HCT116 (cell line): ENCODE measurements at regions not wholly inside any gene's neighbourhood (a gene's known extent, or its start where the extent isn't known, plus 50 kb on each side); places are given as distances from the start of the nearest gene placed in this dataset.

Experiments
- ATAC-seq: fragments of 200-7000 bp; cut with Tn5 transposase; 2 replicates; pipeline ENCODE4 v1.9.1; 2020; ENCODE audit warnings: mild to moderate bottlenecking, moderate library complexity
- BruUV-seq: library from RNA; stranded (reverse); fragments of 400-500 nt; replicated peaks from 2 replicates; lab custom pipeline; 2021; lab: Mats Ljungman, UMichigan
- CTCF ChIA-PET: fragments of 300-600 bp; sonication (Branson Sonifier 250); formaldehyde crosslinking; loops from one replicate; lab custom pipeline; 2021; ENCODE audit warnings: antibody characterized with exemption; lab: Charles Lee
- POLR2A ChIA-PET: fragments of 300-600, 350-600 bp; sonication (Branson Sonifier 250); formaldehyde crosslinking; loops from one replicate; lab custom pipeline; 2021; ENCODE audit warnings: antibody characterized with exemption; lab: Charles Lee
- RAD21 ChIA-PET, 2 experiments: fragments of 300-600 bp; sonication (Branson Sonifier 250); formaldehyde crosslinking; loops; one replicate each; lab custom pipeline; 2023; ENCODE audit warnings: low total read pairs in 2 of 2; ENCODE audit not compliant: uncharacterized antibody in 2 of 2, unreplicated experiment in 2 of 2, low non-redundant PET in 1 of 2; lab: Charles Lee
- DNase-seq: peaks from one replicate; pipeline ENCODE4 v3.0.0-alpha.2; 2010; ENCODE audit warnings: low read depth, low spot score
- H2AFZ ChIP-seq: fragments of 200-600 bp; shearing (Covaris generic), sonication (generic); 2 replicates; pipeline ENCODE4 v1.6.1; 2017; ENCODE audit warnings: low read depth, mixed run types, mixed read lengths, antibody characterized with exemption, low read length; ENCODE audit not compliant: poor library complexity, severe bottlenecking
- H3K27ac ChIP-seq: 2 replicates; pipeline ENCODE4 v1.5.1; 2012; ENCODE audit warnings: low read depth, low read length
- H3K27me3 ChIP-seq: fragments of 200-600 bp; sonication (generic); 2 replicates; pipeline ENCODE4 v1.6.1; 2016; ENCODE audit warnings: mixed run types, low read length, mixed read lengths; ENCODE audit not compliant: insufficient read depth
- H3K36me3 ChIP-seq, 2 experiments: fragments of 200-500 bp in 1 of 2; fragments of 200-600 bp in 1 of 2; sonication (Bioruptor generic) in 1 of 2; sonication (generic) in 1 of 2; 2 replicates each; pipeline versions ENCODE4 v1.5.1 to v1.6.1; 2014 to 2016; ENCODE audit warnings: low read length in 2 of 2, inconsistent platforms in 1 of 2, mixed read lengths in 1 of 2, mixed run types in 1 of 2; ENCODE audit not compliant: insufficient read depth in 2 of 2, control insufficient read depth in 1 of 2
- H3K4me1 ChIP-seq, 2 experiments: fragments of 200-600 bp in 1 of 2; sonication (generic) in 1 of 2; 2 replicates each; pipeline versions ENCODE4 v1.5.1 to v1.6.1; 2012 to 2017; ENCODE audit warnings: low read length in 2 of 2, inconsistent platforms in 1 of 2, mild to moderate bottlenecking in 1 of 2, mixed read lengths in 1 of 2, mixed run types in 1 of 2, moderate library complexity in 1 of 2; ENCODE audit not compliant: insufficient read depth in 2 of 2, control insufficient read depth in 1 of 2
- H3K4me2 ChIP-seq: fragments of 200-600 bp; sonication (generic); 2 replicates; pipeline ENCODE4 v1.6.1; 2017; ENCODE audit warnings: mixed run types, low read length, mixed read lengths
- H3K4me3 ChIP-seq, 2 experiments: fragments of 200-600 bp in 1 of 2; sonication (generic) in 1 of 2; replicated peaks in 1 of 2; 2 replicates each; pipeline ENCODE4 v1.5.1; 2011 to 2016; ENCODE audit warnings: low read length in 2 of 2, control low read depth in 1 of 2, low read depth in 1 of 2, mild to moderate bottlenecking in 1 of 2, mixed read lengths in 1 of 2, mixed run types in 1 of 2
- H3K79me2 ChIP-seq: fragments of 200-600 bp; sonication (generic); 2 replicates; pipeline ENCODE4 v1.6.1; 2017; ENCODE audit warnings: mild to moderate bottlenecking, mixed run types, low read length, moderate library complexity, mixed read lengths; ENCODE audit not compliant: insufficient read depth
- H3K9ac ChIP-seq: fragments of 200-600 bp; sonication (generic); 2 replicates; pipeline ENCODE4 v1.6.1; 2016; ENCODE audit warnings: low read length, mixed read lengths
- H3K9me2 ChIP-seq: fragments of 200-600 bp; sonication (generic), shearing (Covaris generic); 2 replicates; pipeline ENCODE4 v1.6.1; 2017; ENCODE audit warnings: mixed run types, mild to moderate bottlenecking, moderate library complexity; ENCODE audit not compliant: insufficient read depth
- H3K9me3 ChIP-seq, 2 experiments: fragments of 200-500 bp in 1 of 2; fragments of 200-600 bp in 1 of 2; sonication (Bioruptor generic) in 1 of 2; sonication (generic) in 1 of 2; 2 replicates each; pipeline ENCODE4 v1.6.1; 2014 to 2017; ENCODE audit warnings: low read length in 2 of 2, mixed read lengths in 2 of 2, inconsistent platforms in 1 of 2, low read depth in 1 of 2, mild to moderate bottlenecking in 1 of 2, mixed run types in 1 of 2, moderate library complexity in 1 of 2; ENCODE audit not compliant: control insufficient read depth in 1 of 2, insufficient read depth in 1 of 2
- H4K20me1 ChIP-seq: fragments of 200-600 bp; sonication (generic), shearing (Covaris generic); 2 replicates; pipeline ENCODE4 v1.6.1; 2017; ENCODE audit warnings: mixed run types, mild to moderate bottlenecking, moderate library complexity; ENCODE audit not compliant: insufficient read depth
- CBX3 ChIP-seq: IDR thresholded peaks from 2 replicates; pipeline ENCODE4 v1.6.1; 2012; ENCODE audit warnings: low read depth
- CEBPB ChIP-seq: IDR thresholded peaks from 2 replicates; pipeline ENCODE4 v1.6.1; 2012; ENCODE audit warnings: low read depth
- CTCF ChIP-seq, 3 experiments: fragments of 200-600 bp in 1 of 3; sonication (generic) in 1 of 3; IDR thresholded peaks in 2 of 3; conservative IDR thresholded peaks in 1 of 3; 2 replicates each; pipeline ENCODE4 v1.5.1; 2012 to 2017; ENCODE audit warnings: low read depth in 2 of 3, low read length in 2 of 3, antibody characterized with exemption in 1 of 3, borderline replicate concordance in 1 of 3, control low read depth in 1 of 3, mild to moderate bottlenecking in 1 of 3, mixed read lengths in 1 of 3, mixed run types in 1 of 3, moderate library complexity in 1 of 3; ENCODE audit not compliant: insufficient read depth in 1 of 3
- EGR1 ChIP-seq: IDR thresholded peaks from 2 replicates; pipeline ENCODE4 v1.6.1; 2012; ENCODE audit warnings: low read depth
- ELF1 ChIP-seq: IDR thresholded peaks from 2 replicates; pipeline ENCODE4 v1.6.1; 2012; ENCODE audit warnings: low read depth, borderline replicate concordance
- EZH2 ChIP-seq: fragments of 200-600 bp; sonication (generic); IDR thresholded peaks from 2 replicates; pipeline ENCODE4 v1.6.1; 2017; ENCODE audit warnings: antibody characterized with exemption, mixed run types
- EZH2phosphoT487 ChIP-seq: fragments of 200-600 bp; IDR thresholded peaks from 2 replicates; pipeline ENCODE4 v1.6.1; 2018; ENCODE audit warnings: antibody characterized with exemption, borderline replicate concordance
- FOSL1 ChIP-seq: IDR thresholded peaks from 2 replicates; pipeline ENCODE4 v1.6.1; 2012; ENCODE audit warnings: low read depth
- JUND ChIP-seq: IDR thresholded peaks from 2 replicates; pipeline ENCODE4 v1.6.1; 2012
- MAX ChIP-seq: IDR thresholded peaks from 2 replicates; pipeline ENCODE4 v1.6.1; 2012
- POLR2A ChIP-seq: IDR thresholded peaks from 2 replicates; pipeline ENCODE4 v1.7.0; 2011; ENCODE audit warnings: borderline replicate concordance; ENCODE audit not compliant: insufficient read depth, insufficient read length; ENCODE audit errors: extremely low read depth
- POLR2AphosphoS5 ChIP-seq: IDR thresholded peaks from 2 replicates; pipeline ENCODE4 v1.6.1; 2011; ENCODE audit warnings: mild to moderate bottlenecking, low read depth, low read length, moderate library complexity
- SIN3A ChIP-seq: IDR thresholded peaks from 2 replicates; pipeline ENCODE4 v1.6.1; 2012; ENCODE audit warnings: low read depth
- SP1 ChIP-seq: IDR thresholded peaks from 2 replicates; pipeline ENCODE4 v1.6.1; 2012; ENCODE audit warnings: low read depth
- SRF ChIP-seq: IDR thresholded peaks from 2 replicates; pipeline ENCODE4 v1.6.1; 2012; ENCODE audit warnings: low read depth
- TCF7L2 ChIP-seq: IDR thresholded peaks from 2 replicates; pipeline ENCODE4 v1.7.0; 2011; ENCODE audit warnings: borderline replicate concordance, inconsistent platforms; ENCODE audit not compliant: insufficient read depth, insufficient read length; ENCODE audit errors: extremely low read depth
- ZFX ChIP-seq: fragments of 450-650 bp; IDR thresholded peaks from 2 replicates; pipeline ENCODE4 v1.6.1; 2017
- ZNF274 ChIP-seq: fragments of 200-500 bp; sonication (Bioruptor generic); IDR thresholded peaks from 2 replicates; pipeline ENCODE4 v1.6.1; 2014; ENCODE audit warnings: mild to moderate bottlenecking, low read depth, low read length, inconsistent platforms
- intact Hi-C: fragments of 100-400 bp; cut with micrococcal nuclease; formaldehyde crosslinking; loops from 2 replicates; pipeline ENCODE4 v1.10.0; 2022
- TF ChIP-seq, protein P1 (sequence below): IDR thresholded peaks from 2 replicates; pipeline ENCODE4 v1.6.1; 2012; ENCODE audit warnings: low read depth

GRCh38 chr2:156145469-156145868 is 187.1 kb downstream of the NR4A2 start:
- ATAC-seq (no peak), DNase-seq (no peak)
- Histone ChIP-seq H3K9me2 (no peaks in the 10 kb centered on the region), H3K36me3 (no peaks in the 10 kb centered on the region), H4K20me1 (no peaks in the 10 kb centered on the region), H3K9ac (no peak overlapping the region), H3K27me3 (no peaks in the 10 kb centered on the region), H2AFZ (no peak overlapping the region), H3K4me3 (no peak overlapping the region), H3K79me2 (no peaks in the 10 kb centered on the region)
- RAD21 ChIA-PET: no interaction called here
- CTCF ChIA-PET: no interaction called here
- intact Hi-C loops: no loop called here
- no TSS peak for BruUV-seq
- TF ChIP-seq EZH2 (no peak), SRF (no peak), ELF1 (no peak), TCF7L2 (no peak)
- TF ChIP-seq, protein P1, sequence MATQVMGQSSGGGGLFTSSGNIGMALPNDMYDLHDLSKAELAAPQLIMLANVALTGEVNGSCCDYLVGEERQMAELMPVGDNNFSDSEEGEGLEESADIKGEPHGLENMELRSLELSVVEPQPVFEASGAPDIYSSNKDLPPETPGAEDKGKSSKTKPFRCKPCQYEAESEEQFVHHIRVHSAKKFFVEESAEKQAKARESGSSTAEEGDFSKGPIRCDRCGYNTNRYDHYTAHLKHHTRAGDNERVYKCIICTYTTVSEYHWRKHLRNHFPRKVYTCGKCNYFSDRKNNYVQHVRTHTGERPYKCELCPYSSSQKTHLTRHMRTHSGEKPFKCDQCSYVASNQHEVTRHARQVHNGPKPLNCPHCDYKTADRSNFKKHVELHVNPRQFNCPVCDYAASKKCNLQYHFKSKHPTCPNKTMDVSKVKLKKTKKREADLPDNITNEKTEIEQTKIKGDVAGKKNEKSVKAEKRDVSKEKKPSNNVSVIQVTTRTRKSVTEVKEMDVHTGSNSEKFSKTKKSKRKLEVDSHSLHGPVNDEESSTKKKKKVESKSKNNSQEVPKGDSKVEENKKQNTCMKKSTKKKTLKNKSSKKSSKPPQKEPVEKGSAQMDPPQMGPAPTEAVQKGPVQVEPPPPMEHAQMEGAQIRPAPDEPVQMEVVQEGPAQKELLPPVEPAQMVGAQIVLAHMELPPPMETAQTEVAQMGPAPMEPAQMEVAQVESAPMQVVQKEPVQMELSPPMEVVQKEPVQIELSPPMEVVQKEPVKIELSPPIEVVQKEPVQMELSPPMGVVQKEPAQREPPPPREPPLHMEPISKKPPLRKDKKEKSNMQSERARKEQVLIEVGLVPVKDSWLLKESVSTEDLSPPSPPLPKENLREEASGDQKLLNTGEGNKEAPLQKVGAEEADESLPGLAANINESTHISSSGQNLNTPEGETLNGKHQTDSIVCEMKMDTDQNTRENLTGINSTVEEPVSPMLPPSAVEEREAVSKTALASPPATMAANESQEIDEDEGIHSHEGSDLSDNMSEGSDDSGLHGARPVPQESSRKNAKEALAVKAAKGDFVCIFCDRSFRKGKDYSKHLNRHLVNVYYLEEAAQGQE: no peak
- TF ChIP-seq, all 23 proteins: peak for 0
- POLR2A ChIA-PET: no interaction called here
- no peaks in the 10 kb centered on the region for H3K9me3 ChIP-seq
- H3K4me1 ChIP-seq: no peaks in the 10 kb centered on the region
- H3K27ac ChIP-seq: no peak overlapping the region
- no peak overlapping the region for H3K4me2 ChIP-seq

GRCh38 chr2:156136566-156136965 is 196.0 kb downstream of the NR4A2 start:
- Histone ChIP-seq H3K9me3 (no peaks in the 10 kb centered on the region), H3K79me2 (no peaks in the 10 kb centered on the region), H3K4me1 (no peaks in the 10 kb centered on the region), H4K20me1 (no peaks in the 10 kb centered on the region), H3K4me2 (no peak overlapping the region), H3K9me2 (no peaks in the 10 kb centered on the region), H3K27me3 (no peaks in the 10 kb centered on the region), H3K27ac (no peak overlapping the region), H3K4me3 (no peak overlapping the region), H3K9ac (no peak overlapping the region), H3K36me3 (no peaks in the 10 kb centered on the region), H2AFZ (no peak overlapping the region)
- POLR2A ChIA-PET: no interaction called here
- CTCF ChIA-PET: no interaction called here
- BruUV-seq: no TSS peak
- intact Hi-C loops: no loop called here
- RAD21 ChIA-PET: no interaction called here
- no peak for DNase-seq
- no peak for ATAC-seq
- TF ChIP-seq SIN3A (no peak), EZH2 (no peak), POLR2AphosphoS5 (no peak), SRF (no peak), JUND (no peak), CBX3 (no peak), CEBPB (no peak), ZNF274 (no peak), EZH2phosphoT487 (no peak), CTCF (IDR thresholded peaks at IDR 0.05 in 2 of 3, conservative IDR thresholded peaks at IDR 0.05 in 1 of 3; ENCODE audit: borderline replicate concordance in 1 of 3, insufficient read depth in 1 of 3, low read depth in 2 of 3, low read length in 2 of 3) (no peak), SP1 (no peak), ZFX (no peak), EGR1 (no peak), ELF1 (no peak), POLR2A (no peak), MAX (no peak), FOSL1 (no peak)
